ENCODE measurements at regions not wholly inside any gene's neighbourhood (a gene's known extent, or its start where the extent isn't known, plus 50 kb on each side); places are given as distances from the start of the nearest gene placed in this dataset.

DNA sequence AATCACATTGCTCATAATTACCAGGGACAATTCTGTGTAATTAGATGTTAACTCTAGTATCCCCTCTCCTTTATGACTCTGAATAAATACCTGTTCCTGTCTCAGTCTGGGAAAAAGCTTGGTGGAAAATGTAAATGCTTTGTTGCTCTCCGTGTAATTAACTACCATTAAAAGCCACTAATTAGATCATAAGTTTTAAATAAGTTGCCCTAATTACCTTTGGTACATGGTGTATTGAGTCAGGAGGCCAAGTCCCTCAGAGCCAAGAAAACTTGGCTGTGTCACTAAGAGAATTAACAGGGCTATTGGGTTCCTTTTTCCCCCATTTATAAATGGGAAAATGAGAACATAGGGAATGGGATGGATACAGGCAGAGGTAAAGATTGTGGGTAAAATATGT, 617.6 kb downstream of the TLR4 start:
- TF ChIP-seq, protein P1, sequence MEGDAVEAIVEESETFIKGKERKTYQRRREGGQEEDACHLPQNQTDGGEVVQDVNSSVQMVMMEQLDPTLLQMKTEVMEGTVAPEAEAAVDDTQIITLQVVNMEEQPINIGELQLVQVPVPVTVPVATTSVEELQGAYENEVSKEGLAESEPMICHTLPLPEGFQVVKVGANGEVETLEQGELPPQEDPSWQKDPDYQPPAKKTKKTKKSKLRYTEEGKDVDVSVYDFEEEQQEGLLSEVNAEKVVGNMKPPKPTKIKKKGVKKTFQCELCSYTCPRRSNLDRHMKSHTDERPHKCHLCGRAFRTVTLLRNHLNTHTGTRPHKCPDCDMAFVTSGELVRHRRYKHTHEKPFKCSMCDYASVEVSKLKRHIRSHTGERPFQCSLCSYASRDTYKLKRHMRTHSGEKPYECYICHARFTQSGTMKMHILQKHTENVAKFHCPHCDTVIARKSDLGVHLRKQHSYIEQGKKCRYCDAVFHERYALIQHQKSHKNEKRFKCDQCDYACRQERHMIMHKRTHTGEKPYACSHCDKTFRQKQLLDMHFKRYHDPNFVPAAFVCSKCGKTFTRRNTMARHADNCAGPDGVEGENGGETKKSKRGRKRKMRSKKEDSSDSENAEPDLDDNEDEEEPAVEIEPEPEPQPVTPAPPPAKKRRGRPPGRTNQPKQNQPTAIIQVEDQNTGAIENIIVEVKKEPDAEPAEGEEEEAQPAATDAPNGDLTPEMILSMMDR (conservative IDR thresholded peaks at IDR 0.05 in 1 of 2, IDR thresholded peaks at IDR 0.05 in 1 of 2; ENCODE audit: extremely low read depth in 1 of 2, insufficient read depth in 1 of 2, low read depth in 1 of 2, low read length in 2 of 2), result no peak
- no peak for TF ChIP-seq EZH2 (IDR thresholded peaks at IDR 0.05; ENCODE audit: borderline replicate concordance, low read length)
